ENCODE measurements at regions not wholly inside any gene's neighbourhood (a gene's known extent, or its start where the extent isn't known, plus 50 kb on each side); places are given as distances from the start of the nearest gene placed in this dataset.
"Not testable (repeated sequence)": the region's sequence is repeated elsewhere in the genome, so short reads cannot be mapped to it uniquely, and the experiment has no call there.

DNA sequence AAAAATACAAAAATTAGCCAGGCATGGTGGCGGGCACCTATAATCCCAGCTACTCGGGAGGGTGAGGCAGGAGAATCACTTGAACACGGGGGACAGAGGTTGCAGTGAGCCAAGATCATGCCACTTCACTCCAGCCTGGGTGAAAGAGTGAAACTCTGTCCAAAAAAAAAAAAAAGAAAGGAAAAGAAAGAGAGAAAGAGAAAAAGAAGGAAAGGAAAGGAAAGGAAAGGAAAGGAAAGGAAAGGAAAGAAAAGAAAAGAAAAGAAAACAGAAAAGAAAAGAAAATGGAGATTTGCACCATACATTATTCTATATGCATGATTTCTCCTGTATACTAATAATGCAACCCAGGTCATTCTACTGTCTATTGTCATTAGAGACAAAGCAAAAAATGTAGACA, 421.5 kb downstream of the PCDH19 start:
- not testable (repeated sequence) for H3K4me3 ChIP-seq (ENCODE audit: low read depth, low read length); DNase-seq (ENCODE audit: low read depth)

GRCh38 chrX:99973572-99974226, 436.4 kb downstream of the PCDH19 start:
- no peak overlapping the region for H3K4me3 ChIP-seq (ENCODE audit: low read depth, low read length)
- DNase-seq (ENCODE audit: low read depth) = no peak
- no peak for TF ChIP-seq CTCF (conservative IDR thresholded peaks at IDR 0.05; ENCODE audit: low read depth, low read length)

- TF ChIP-seq CTCF (conservative IDR thresholded peaks at IDR 0.05; ENCODE audit: low read depth, low read length) = no peak
- DNase-seq (ENCODE audit: low read depth) = no peak
- H3K4me3 ChIP-seq (ENCODE audit: low read depth, low read length) = no peak overlapping the region
Observed at GRCh38 chrX:99939883-99940232, 470.2 kb downstream of the PCDH19 start.

GRCh38 chrX:99939206-99939882, 470.7 kb downstream of the PCDH19 start:
- not testable (repeated sequence) for H3K4me3 ChIP-seq (ENCODE audit: low read depth, low read length); DNase-seq (ENCODE audit: low read depth)

GRCh38 chrX:99938464-99938863, 471.6 kb downstream of the PCDH19 start:
- no peak for DNase-seq (ENCODE audit: low read depth)
- no peak for TF ChIP-seq CTCF (conservative IDR thresholded peaks at IDR 0.05; ENCODE audit: low read depth, low read length)
- H3K4me3 ChIP-seq (ENCODE audit: low read depth, low read length) = no peak overlapping the region

- no peak for TF ChIP-seq CTCF (conservative IDR thresholded peaks at IDR 0.05; ENCODE audit: low read depth, low read length)
- H3K4me3 ChIP-seq (ENCODE audit: low read depth, low read length) = no peak overlapping the region
- no peak for DNase-seq (ENCODE audit: low read depth)
Observed at GRCh38 chrX:99933865-99934264, 476.2 kb downstream of the PCDH19 start.

DNA sequence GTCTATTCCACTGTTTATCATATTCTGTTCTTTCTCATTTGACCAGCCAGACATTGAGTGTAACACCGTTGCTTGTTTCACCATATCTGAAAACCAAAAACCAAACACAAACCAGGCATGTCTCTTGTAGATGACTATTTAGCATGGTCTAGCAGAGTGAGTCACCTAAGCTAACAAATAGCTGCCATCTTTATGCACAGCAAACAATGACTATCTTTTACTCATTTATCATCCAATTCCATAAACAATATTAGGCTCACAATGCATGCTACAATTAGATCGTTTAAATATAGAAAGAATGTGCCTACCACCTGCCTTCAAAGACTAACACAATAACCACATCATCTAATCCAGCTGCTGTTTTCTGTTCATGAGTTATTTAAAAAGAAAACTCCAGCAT, 495.4 kb downstream of the PCDH19 start:
- no peak for TF ChIP-seq CTCF (conservative IDR thresholded peaks at IDR 0.05; ENCODE audit: low read depth, low read length)
- DNase-seq (ENCODE audit: low read depth) = no peak
- H3K4me3 ChIP-seq (ENCODE audit: low read depth, low read length) = no peak overlapping the region

- H3K4me3 ChIP-seq (ENCODE audit: low read depth, low read length) = no peak overlapping the region
- TF ChIP-seq CTCF (conservative IDR thresholded peaks at IDR 0.05; ENCODE audit: low read depth, low read length) = no peak
Observed at GRCh38 chrX:99913611-99914010, 496.5 kb downstream of the PCDH19 start.

More at GRCh38 chrX:99913611-99914010, 496.5 kb downstream of the PCDH19 start:
- no peak for DNase-seq (ENCODE audit: low read depth)
